ENCODE measurements at regions not wholly inside any gene's neighbourhood (a gene's known extent, or its start where the extent isn't known, plus 50 kb on each side); places are given as distances from the start of the nearest gene placed in this dataset.

- Histone ChIP-seq H3K36me3 (no peaks in the 10 kb centered on the region), H3K27ac (no peak overlapping the region), H3K4me1 (no peaks in the 10 kb centered on the region), H3K4me3 (replicated peaks in 1 of 3) (no peak overlapping the region), H3K9me3 (no peaks in the 10 kb centered on the region), H3K27me3 (no peaks in the 10 kb centered on the region)
- 89 to 91% methylated on average over 6 of the region's 6 CpGs for WGBS, 2 donors
- no peak for DNase-seq
- TF ChIP-seq, protein P1, sequence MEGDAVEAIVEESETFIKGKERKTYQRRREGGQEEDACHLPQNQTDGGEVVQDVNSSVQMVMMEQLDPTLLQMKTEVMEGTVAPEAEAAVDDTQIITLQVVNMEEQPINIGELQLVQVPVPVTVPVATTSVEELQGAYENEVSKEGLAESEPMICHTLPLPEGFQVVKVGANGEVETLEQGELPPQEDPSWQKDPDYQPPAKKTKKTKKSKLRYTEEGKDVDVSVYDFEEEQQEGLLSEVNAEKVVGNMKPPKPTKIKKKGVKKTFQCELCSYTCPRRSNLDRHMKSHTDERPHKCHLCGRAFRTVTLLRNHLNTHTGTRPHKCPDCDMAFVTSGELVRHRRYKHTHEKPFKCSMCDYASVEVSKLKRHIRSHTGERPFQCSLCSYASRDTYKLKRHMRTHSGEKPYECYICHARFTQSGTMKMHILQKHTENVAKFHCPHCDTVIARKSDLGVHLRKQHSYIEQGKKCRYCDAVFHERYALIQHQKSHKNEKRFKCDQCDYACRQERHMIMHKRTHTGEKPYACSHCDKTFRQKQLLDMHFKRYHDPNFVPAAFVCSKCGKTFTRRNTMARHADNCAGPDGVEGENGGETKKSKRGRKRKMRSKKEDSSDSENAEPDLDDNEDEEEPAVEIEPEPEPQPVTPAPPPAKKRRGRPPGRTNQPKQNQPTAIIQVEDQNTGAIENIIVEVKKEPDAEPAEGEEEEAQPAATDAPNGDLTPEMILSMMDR (IDR thresholded peaks at IDR 0.05), result no peak
- TF ChIP-seq POLR2A (IDR thresholded peaks at IDR 0.05), result no peak
- intact Hi-C loops (cut with DNase I), result no loop called here
These were observed 199.2 kb downstream of the BCHE start for GRCh38 chr3:165638034-165638433.

DNA sequence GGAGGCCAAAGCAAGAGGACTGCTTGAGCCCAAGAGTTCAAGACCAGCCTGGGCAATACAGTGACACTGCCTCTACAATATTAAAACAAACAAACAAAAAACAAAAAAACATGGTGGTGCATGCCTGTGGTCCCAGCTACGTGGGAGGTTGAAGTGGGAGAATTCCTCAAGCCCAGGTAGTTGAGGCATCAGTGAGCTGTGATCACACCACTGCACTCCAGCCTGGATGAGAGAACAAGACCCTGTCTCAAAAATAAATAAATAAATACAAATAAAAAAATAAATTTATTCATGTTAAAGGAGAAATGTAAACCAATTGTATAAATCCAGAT is 200.6 kb downstream of the BCHE start:
- 64 to 80% methylated on average over 1 of the region's 1 CpG for WGBS, 2 donors
- Histone ChIP-seq H3K9me3 (no peaks in the 10 kb centered on the region), H3K36me3 (no peaks in the 10 kb centered on the region), H3K27me3 (no peaks in the 10 kb centered on the region), H3K4me1 (no peaks in the 10 kb centered on the region), H3K27ac (no peak overlapping the region), H3K4me3 (replicated peaks in 1 of 3) (no peak overlapping the region)
- intact Hi-C loops (cut with DNase I), result no loop called here
- TF ChIP-seq, protein P1 (IDR thresholded peaks at IDR 0.05), result no peak
- no peak for TF ChIP-seq POLR2A (IDR thresholded peaks at IDR 0.05)
- no peak for DNase-seq

DNA sequence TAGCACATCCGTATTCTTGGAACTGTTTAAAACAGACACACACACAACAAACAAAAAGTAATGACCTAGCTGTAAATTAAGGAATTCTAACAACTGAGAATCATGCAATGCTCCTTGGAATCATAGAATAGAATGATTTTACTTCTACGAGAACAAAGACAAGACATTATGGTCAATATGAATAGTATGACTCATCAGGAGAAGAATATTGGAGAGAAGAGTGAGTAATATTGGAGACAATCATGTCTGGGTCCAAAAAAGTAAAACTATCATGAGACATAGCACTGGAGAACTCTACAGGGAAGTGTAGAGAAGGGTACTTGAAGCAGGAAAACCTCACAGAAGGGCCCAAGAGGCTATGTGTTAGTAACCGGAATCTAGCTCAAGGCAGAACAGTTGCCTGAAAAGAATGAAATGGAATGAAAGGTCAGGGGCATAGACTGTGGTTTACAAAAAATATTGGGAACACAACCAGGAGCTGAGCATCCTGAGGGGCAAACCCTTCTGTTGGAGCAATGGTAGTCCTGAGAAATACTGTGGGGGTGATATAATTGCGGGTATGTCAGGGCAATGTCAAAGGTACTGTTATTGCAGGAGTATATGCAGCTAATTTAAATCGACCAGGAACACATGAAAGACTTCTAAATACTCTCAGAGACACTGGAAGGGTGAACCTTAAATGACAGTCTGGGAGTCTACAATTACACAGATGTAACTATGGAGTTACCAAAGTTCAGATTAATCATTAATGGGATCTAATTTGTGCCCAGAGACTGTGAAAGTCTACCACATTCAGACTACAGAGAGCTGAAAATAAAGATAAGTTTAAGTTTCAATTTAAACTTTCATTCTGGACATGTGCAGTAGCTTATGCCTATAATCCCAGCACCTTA is 201.2 kb downstream of the BCHE start:
- no peak for DNase-seq
- Histone ChIP-seq H3K4me3 (replicated peaks in 1 of 3) (no peak overlapping the region), H3K4me1 (no peaks in the 10 kb centered on the region), H3K36me3 (no peaks in the 10 kb centered on the region), H3K27ac (no peak overlapping the region), H3K27me3 (no peaks in the 10 kb centered on the region), H3K9me3 (no peaks in the 10 kb centered on the region)
- TF ChIP-seq, protein P1 (IDR thresholded peaks at IDR 0.05), result no peak
- TF ChIP-seq POLR2A (IDR thresholded peaks at IDR 0.05), result no peak
- 82 to 85% methylated on average over 5 of the region's 5 CpGs for WGBS, 2 donors
- intact Hi-C loops (cut with DNase I), result no loop called here

- WGBS, 2 donors, result 82 to 83% methylated on average over 3 of the region's 3 CpGs
These were observed 212.5 kb downstream of the BCHE start for GRCh38 chr3:165624761-165625160.

GRCh38 chr3:165622356-165622755 is 214.9 kb downstream of the BCHE start:
- Histone ChIP-seq H3K4me1 (no peaks in the 10 kb centered on the region), H3K4me3 (replicated peaks in 1 of 3) (no peak overlapping the region), H3K36me3 (no peaks in the 10 kb centered on the region), H3K27ac (no peak overlapping the region), H3K9me3 (no peaks in the 10 kb centered on the region), H3K27me3 (no peaks in the 10 kb centered on the region)
- no peak for DNase-seq
- intact Hi-C loops (cut with DNase I), result no loop called here
- TF ChIP-seq, protein P1 (IDR thresholded peaks at IDR 0.05), result no peak
- TF ChIP-seq POLR2A (IDR thresholded peaks at IDR 0.05), result no peak
- 92 to 100% methylated on average over 2 of the region's 2 CpGs for WGBS, 2 donors

More at GRCh38 chr3:165624761-165625160, 212.5 kb downstream of the BCHE start:
- H3K4me3 ChIP-seq (replicated peaks in 1 of 3), result no peak overlapping the region
- no peak overlapping the region for H3K27ac ChIP-seq
- DNase-seq, result no peak
- H3K4me1 ChIP-seq, result no peaks in the 10 kb centered on the region
- no peak for TF ChIP-seq POLR2A (IDR thresholded peaks at IDR 0.05)
- TF ChIP-seq, protein P1 (IDR thresholded peaks at IDR 0.05), result no peak
- H3K36me3 ChIP-seq, result no peaks in the 10 kb centered on the region
- H3K9me3 ChIP-seq, result no peaks in the 10 kb centered on the region
- intact Hi-C loops (cut with DNase I), result no loop called here
- no peaks in the 10 kb centered on the region for H3K27me3 ChIP-seq

Measured in thyroid gland (tissue), 4 donors.